Activated CD4-positive, CD25-positive, alpha-beta regulatory T cell treated with anti-CD3 and anti-CD28 coated beads, Interleukin-2, amount 50 U/mL, for 16 hours (primary cell): ENCODE measurements at regions not wholly inside any gene's neighbourhood (a gene's known extent, or its start where the extent isn't known, plus 50 kb on each side); places are given as distances from the start of the nearest gene placed in this dataset.

Experiments
- DNase-seq: peaks from one replicate; pipeline ENCODE4 v3.0.0-alpha.2; 2020; ENCODE audit warnings: low read depth, low spot score

GRCh38 chr14:65794674-65795279 is 382.2 kb downstream of the FUT8 start:
- DNase-seq = no peak

GRCh38 chr14:65798216-65798615 is 385.7 kb downstream of the FUT8 start:
- no peak for DNase-seq

- DNase-seq = no peak
Observed at GRCh38 chr14:65800694-65801093, 388.2 kb downstream of the FUT8 start.

GRCh38 chr14:65802196-65802595 is 389.7 kb downstream of the FUT8 start:
- no peak for DNase-seq

GRCh38 chr14:65803885-65804284 is 391.4 kb downstream of the FUT8 start:
- no peak for DNase-seq

- no peak for DNase-seq
Observed at GRCh38 chr14:65804439-65805112, 392.0 kb downstream of the FUT8 start.

GRCh38 chr14:65805113-65805473 is 392.6 kb downstream of the FUT8 start:
- DNase-seq = no peak

GRCh38 chr14:65808390-65808789 is 395.9 kb downstream of the FUT8 start:
- DNase-seq = no peak

GRCh38 chr14:65810322-65810721 is 397.8 kb downstream of the FUT8 start:
- DNase-seq = no peak

- no peak for DNase-seq
Observed at GRCh38 chr14:65813760-65814384, 401.3 kb downstream of the FUT8 start.

- DNase-seq = no peak
Observed at GRCh38 chr14:65815127-65815526, 402.6 kb downstream of the FUT8 start.

- DNase-seq = no peak
Observed at GRCh38 chr14:65817011-65817410, 404.5 kb downstream of the FUT8 start.

GRCh38 chr14:65819569-65819968 is 407.0 kb downstream of the FUT8 start:
- no peak for DNase-seq

GRCh38 chr14:65821224-65821753 is 408.8 kb downstream of the FUT8 start:
- DNase-seq = no peak

GRCh38 chr14:65824285-65824977 is 411.9 kb downstream of the FUT8 start:
- DNase-seq = peak; percentile 34

GRCh38 chr14:65824978-65825299 is 412.4 kb downstream of the FUT8 start:
- DNase-seq = no peak

- no peak for DNase-seq
Observed at GRCh38 chr14:65826946-65827345, 414.4 kb downstream of the FUT8 start.

GRCh38 chr14:65827520-65827919 is 415.0 kb downstream of the FUT8 start:
- DNase-seq = no peak

GRCh38 chr14:65828396-65828795 is 415.9 kb downstream of the FUT8 start:
- DNase-seq = no peak

GRCh38 chr14:65832431-65833266 is 420.1 kb downstream of the FUT8 start:
- DNase-seq = no peak

GRCh38 chr14:65833267-65833880 is 420.8 kb downstream of the FUT8 start:
- DNase-seq = no peak
